Endothelial cell of umbilical vein (primary cell): ENCODE measurements at regions not wholly inside any gene's neighbourhood (a gene's known extent, or its start where the extent isn't known, plus 50 kb on each side); places are given as distances from the start of the nearest gene placed in this dataset.

ENCODE experiments used
- BruUV-seq: library from RNA; stranded (reverse); fragments of 400-500 nt; replicated peaks from 2 replicates; lab custom pipeline; 2021; lab: Mats Ljungman, UMichigan
- CTCF ChIA-PET: fragments of 300-600, 350-600 bp; sonication (Branson Sonifier 250); formaldehyde crosslinking; loops from one replicate; lab custom pipeline; 2021; ENCODE audit warnings: antibody characterized with exemption, inconsistent platforms; lab: Charles Lee
- POLR2A ChIA-PET: fragments of 300-600, 350-600 bp; sonication (Branson Sonifier 250); formaldehyde crosslinking; loops from one replicate; lab custom pipeline; 2021; ENCODE audit warnings: antibody characterized with exemption, inconsistent platforms; lab: Charles Lee
- DNase-seq: peaks from one replicate; pipeline ENCODE4 v3.0.0-alpha.2; 2011; ENCODE audit warnings: low read depth, low spot score
- FAIRE-seq: peaks from 2 replicates; lab custom pipeline; 2011; peaks lifted over from hg19 to GRCh38; lab: Jason Lieb, UNC
- H2AFZ ChIP-seq: 2 replicates; pipeline ENCODE4 v1.6.0; 2012; ENCODE audit warnings: low read depth, low read length, control low read depth, inconsistent platforms
- H3K27ac ChIP-seq: 2 replicates; pipeline ENCODE4 v1.5.1; 2011; ENCODE audit warnings: low read depth, mild to moderate bottlenecking, control low read depth, low read length, moderate library complexity; ENCODE audit not compliant: insufficient read depth
- H3K27me3 ChIP-seq, 2 experiments: 2 replicates each; pipeline versions ENCODE4 v1.6.0 to v1.6.1; 2011; ENCODE audit warnings: low read length in 2 of 2, mixed read lengths in 1 of 2; ENCODE audit not compliant: control insufficient read depth in 2 of 2, insufficient read depth in 2 of 2
- H3K36me3 ChIP-seq, 2 experiments: 2 replicates in 1 of 2; 3 replicates in 1 of 2; pipeline ENCODE4 v1.5.1; 2011; ENCODE audit warnings: low read length in 2 of 2, mild to moderate bottlenecking in 1 of 2, moderate library complexity in 1 of 2; ENCODE audit not compliant: control insufficient read depth in 2 of 2, insufficient read depth in 2 of 2; ENCODE audit errors: extremely low read depth in 1 of 2
- H3K4me1 ChIP-seq: 3 replicates; pipeline ENCODE4 v1.5.1; 2011; ENCODE audit warnings: mild to moderate bottlenecking, low read length; ENCODE audit not compliant: control insufficient read depth, insufficient read depth; ENCODE audit errors: extremely low read depth
- H3K4me2 ChIP-seq: 2 replicates; pipeline ENCODE4 v1.6.1; 2011; ENCODE audit warnings: low read length, control low read depth, mixed read lengths; ENCODE audit not compliant: insufficient read depth
- H3K4me3 ChIP-seq, 3 experiments: fragments of 200-600 bp in 1 of 3; sonication (generic), shearing (Covaris generic) in 1 of 3; replicated peaks in 1 of 3; 2 replicates each; pipeline ENCODE4 v1.5.1; 2011 to 2016; ENCODE audit warnings: control low read depth in 3 of 3, low read length in 3 of 3, mild to moderate bottlenecking in 2 of 3, inconsistent platforms in 1 of 3, low read depth in 1 of 3, moderate library complexity in 1 of 3; ENCODE audit not compliant: insufficient read depth in 1 of 3
- H3K79me2 ChIP-seq: 2 replicates; pipeline ENCODE4 v1.6.0; 2012; ENCODE audit warnings: low read length, inconsistent platforms; ENCODE audit not compliant: control insufficient read depth, insufficient read depth
- H3K9ac ChIP-seq: replicated peaks from 2 replicates; pipeline ENCODE3; 2011; ENCODE audit warnings: low read length, control low read depth; ENCODE audit not compliant: insufficient read depth; ENCODE audit errors: extremely low read depth
- H3K9me1 ChIP-seq: replicated peaks from 3 replicates; pipeline ENCODE4 v1.6.0; 2011; ENCODE audit warnings: mild to moderate bottlenecking, low read length; ENCODE audit not compliant: control insufficient read depth, insufficient read depth; ENCODE audit errors: extremely low read depth
- H3K9me3 ChIP-seq: replicated peaks from 2 replicates; pipeline ENCODE4 v1.5.1; 2012; ENCODE audit warnings: low read length, inconsistent platforms; ENCODE audit not compliant: control insufficient read depth, insufficient read depth
- H4K20me1 ChIP-seq: replicated peaks from 2 replicates; pipeline ENCODE3; 2011; ENCODE audit warnings: mild to moderate bottlenecking, low read length; ENCODE audit not compliant: control insufficient read depth, insufficient read depth; ENCODE audit errors: extremely low read depth
- EZH2 ChIP-seq: IDR thresholded peaks from 2 replicates; pipeline ENCODE4 v1.6.1; 2012; ENCODE audit warnings: borderline replicate concordance, low read depth, mild to moderate bottlenecking, moderate library complexity, low read length, inconsistent platforms; ENCODE audit not compliant: severe bottlenecking
- JUN ChIP-seq: IDR thresholded peaks from 2 replicates; pipeline ENCODE4 v1.6.1; 2011; ENCODE audit warnings: borderline replicate concordance, low read depth; ENCODE audit not compliant: insufficient read length, insufficient read depth
- MYC ChIP-seq: IDR thresholded peaks from one replicate; pipeline ENCODE4 v1.6.1; 2011; ENCODE audit warnings: mild to moderate bottlenecking, low read depth, low read length
- POLR2A ChIP-seq: IDR thresholded peaks from 2 replicates; pipeline ENCODE4 v1.6.1; 2012; ENCODE audit warnings: low read depth, mild to moderate bottlenecking, control low read depth, low read length
- POLR2AphosphoS5 ChIP-seq: IDR thresholded peaks from 2 replicates; pipeline ENCODE4 v1.6.1; 2012; ENCODE audit warnings: low read depth, mild to moderate bottlenecking, control low read depth, low read length, moderate library complexity; ENCODE audit not compliant: insufficient read depth
- dilution Hi-C: fragments of 300-500 bp; cut with MboI; formaldehyde crosslinking; loops from one replicate; pipeline ENCODE4 v1.15.0; 2019; ENCODE audit warnings: low sequenced_read_pairs; ENCODE audit not compliant: extremely low pct_ligation_motif_present
- intact Hi-C: fragments of 100-400 bp; cut with micrococcal nuclease; formaldehyde crosslinking; loops from one replicate; pipeline ENCODE4 v1.10.0; 2022
- TF ChIP-seq, protein P1 (sequence below): IDR thresholded peaks from 2 replicates; pipeline ENCODE4 v1.6.1; 2011; ENCODE audit not compliant: insufficient read depth, insufficient read length
- TF ChIP-seq, protein P2 (sequence below), 2 donors: IDR thresholded peaks; 1 replicate in 1 of 2; 2 replicates in 1 of 2; pipeline ENCODE4 v1.5.1; 2011; ENCODE audit warnings: low read length in 2 of 2, mild to moderate bottlenecking in 2 of 2, moderate library complexity in 2 of 2, control low read depth in 1 of 2, inconsistent platforms in 1 of 2, low read depth in 1 of 2; ENCODE audit not compliant: insufficient read depth in 1 of 2; ENCODE audit errors: extremely low read depth in 1 of 2

DNA sequence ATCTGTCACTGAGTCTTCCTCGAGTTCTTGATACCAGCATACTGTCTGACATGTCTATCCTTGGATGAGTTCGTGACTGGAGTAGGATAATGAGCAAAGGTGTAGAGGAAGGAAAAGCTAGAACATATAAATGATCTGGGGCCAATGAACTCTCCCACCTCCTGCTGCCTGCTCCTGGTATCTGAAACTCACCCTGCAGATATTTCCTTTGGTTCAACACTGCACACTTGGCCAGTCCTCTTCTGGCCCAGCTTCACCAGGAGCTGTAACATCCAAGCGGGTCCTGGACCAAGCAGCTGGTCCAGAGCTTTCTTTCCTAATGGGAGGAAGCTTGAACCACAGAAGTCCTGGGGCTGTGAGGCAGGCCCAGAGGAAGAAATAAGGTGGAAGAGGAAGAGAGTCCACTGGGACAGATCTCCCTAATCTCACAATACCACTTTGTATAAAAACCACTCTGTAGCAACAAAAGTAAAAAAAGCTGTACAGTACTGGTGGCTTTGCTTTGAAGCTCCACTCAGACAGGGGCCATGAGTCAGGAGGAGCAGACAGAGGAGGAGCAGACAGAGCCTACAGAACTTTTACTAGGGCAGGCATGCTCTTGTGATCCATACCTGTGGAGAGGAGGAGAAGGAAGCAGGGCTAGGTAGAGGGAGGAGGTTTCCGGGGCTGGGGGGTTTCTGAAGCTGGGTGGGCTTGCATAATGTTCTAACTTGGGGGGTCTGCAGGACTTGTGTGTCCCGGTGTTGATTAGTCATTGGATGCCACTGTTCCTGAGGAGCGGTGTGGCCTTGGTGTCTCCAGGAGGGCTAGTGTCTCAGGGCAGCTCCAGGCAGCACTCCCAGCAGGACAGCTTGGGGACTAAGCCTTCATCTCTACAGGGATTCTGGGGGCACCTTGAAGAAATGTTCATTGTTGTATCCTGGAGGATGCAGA, 166.9 kb downstream of the ABHD5 start:
- no peak for FAIRE-seq
- H3K4me3 ChIP-seq, result no peak overlapping the region
- POLR2A ChIA-PET, result no interaction called here
- peaks cover 2% of the 10 kb centered on the region for H4K20me1 ChIP-seq
- DNase-seq, result no peak
- TF ChIP-seq MYC, result no peak
- no peak for TF ChIP-seq POLR2AphosphoS5
- no peak for TF ChIP-seq POLR2A
- TF ChIP-seq, protein P1, sequence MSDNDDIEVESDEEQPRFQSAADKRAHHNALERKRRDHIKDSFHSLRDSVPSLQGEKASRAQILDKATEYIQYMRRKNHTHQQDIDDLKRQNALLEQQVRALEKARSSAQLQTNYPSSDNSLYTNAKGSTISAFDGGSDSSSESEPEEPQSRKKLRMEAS, result no peak
- TF ChIP-seq, protein P2, sequence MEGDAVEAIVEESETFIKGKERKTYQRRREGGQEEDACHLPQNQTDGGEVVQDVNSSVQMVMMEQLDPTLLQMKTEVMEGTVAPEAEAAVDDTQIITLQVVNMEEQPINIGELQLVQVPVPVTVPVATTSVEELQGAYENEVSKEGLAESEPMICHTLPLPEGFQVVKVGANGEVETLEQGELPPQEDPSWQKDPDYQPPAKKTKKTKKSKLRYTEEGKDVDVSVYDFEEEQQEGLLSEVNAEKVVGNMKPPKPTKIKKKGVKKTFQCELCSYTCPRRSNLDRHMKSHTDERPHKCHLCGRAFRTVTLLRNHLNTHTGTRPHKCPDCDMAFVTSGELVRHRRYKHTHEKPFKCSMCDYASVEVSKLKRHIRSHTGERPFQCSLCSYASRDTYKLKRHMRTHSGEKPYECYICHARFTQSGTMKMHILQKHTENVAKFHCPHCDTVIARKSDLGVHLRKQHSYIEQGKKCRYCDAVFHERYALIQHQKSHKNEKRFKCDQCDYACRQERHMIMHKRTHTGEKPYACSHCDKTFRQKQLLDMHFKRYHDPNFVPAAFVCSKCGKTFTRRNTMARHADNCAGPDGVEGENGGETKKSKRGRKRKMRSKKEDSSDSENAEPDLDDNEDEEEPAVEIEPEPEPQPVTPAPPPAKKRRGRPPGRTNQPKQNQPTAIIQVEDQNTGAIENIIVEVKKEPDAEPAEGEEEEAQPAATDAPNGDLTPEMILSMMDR (IDR thresholded peaks at IDR 0.05; ENCODE audit: extremely low read depth in 1 of 2, insufficient read depth in 1 of 2, low read depth in 1 of 2, low read length in 2 of 2), result no peak
- TF ChIP-seq EZH2, result peak; percentile 34
- TF ChIP-seq JUN, result no peak
- no peak overlapping the region for H3K9ac ChIP-seq
- H3K27me3 ChIP-seq, result peaks cover 50 to 54% of the 10 kb centered on the region in 2 experiments
- no TSS peak for BruUV-seq
- H3K9me3 ChIP-seq, result no peaks in the 10 kb centered on the region
- CTCF ChIA-PET, result interaction anchor here (0.9 to 6.9 kb wide), 3 partner anchors 11 to 341 kb away, joined by 5 to 140 read pairs (median 6); no protein-coding TSS in a partner anchor
- intact Hi-C loops, result loop anchor here (5.0 kb wide), 1 partner anchor 315 kb away; no protein-coding TSS in a partner anchor
- H3K27ac ChIP-seq, result no peak overlapping the region
- no peaks in the 10 kb centered on the region for H3K4me1 ChIP-seq
- H3K79me2 ChIP-seq, result no peaks in the 10 kb centered on the region
- dilution Hi-C loops, result no loop called here
- no peaks in the 10 kb centered on the region for H3K36me3 ChIP-seq
- no peaks in the 10 kb centered on the region for H3K9me1 ChIP-seq
- no peak overlapping the region for H3K4me2 ChIP-seq
- H2AFZ ChIP-seq, result no peak overlapping the region
